ENCODE measurements at regions not wholly inside any gene's neighbourhood (a gene's known extent, or its start where the extent isn't known, plus 50 kb on each side); places are given as distances from the start of the nearest gene placed in this dataset.

- in situ Hi-C loops (cut with HindIII; ENCODE audit: low sequenced_read_pairs): no loop called here
- no peak overlapping the region for H3K4me3 ChIP-seq (ENCODE audit: low read depth, low read length)
- TF ChIP-seq, protein P1, sequence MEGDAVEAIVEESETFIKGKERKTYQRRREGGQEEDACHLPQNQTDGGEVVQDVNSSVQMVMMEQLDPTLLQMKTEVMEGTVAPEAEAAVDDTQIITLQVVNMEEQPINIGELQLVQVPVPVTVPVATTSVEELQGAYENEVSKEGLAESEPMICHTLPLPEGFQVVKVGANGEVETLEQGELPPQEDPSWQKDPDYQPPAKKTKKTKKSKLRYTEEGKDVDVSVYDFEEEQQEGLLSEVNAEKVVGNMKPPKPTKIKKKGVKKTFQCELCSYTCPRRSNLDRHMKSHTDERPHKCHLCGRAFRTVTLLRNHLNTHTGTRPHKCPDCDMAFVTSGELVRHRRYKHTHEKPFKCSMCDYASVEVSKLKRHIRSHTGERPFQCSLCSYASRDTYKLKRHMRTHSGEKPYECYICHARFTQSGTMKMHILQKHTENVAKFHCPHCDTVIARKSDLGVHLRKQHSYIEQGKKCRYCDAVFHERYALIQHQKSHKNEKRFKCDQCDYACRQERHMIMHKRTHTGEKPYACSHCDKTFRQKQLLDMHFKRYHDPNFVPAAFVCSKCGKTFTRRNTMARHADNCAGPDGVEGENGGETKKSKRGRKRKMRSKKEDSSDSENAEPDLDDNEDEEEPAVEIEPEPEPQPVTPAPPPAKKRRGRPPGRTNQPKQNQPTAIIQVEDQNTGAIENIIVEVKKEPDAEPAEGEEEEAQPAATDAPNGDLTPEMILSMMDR (IDR thresholded peaks at IDR 0.05; ENCODE audit: low read depth, low read length, missing control alignments): no peak
- DNase-seq (ENCODE audit: low read depth): no peak
Observed at GRCh38 chr1:29695036-29695435, 458.7 kb downstream of the PTPRU start.

GRCh38 chr1:29691499-29691898 lies 455.2 kb downstream of the PTPRU start:
- TF ChIP-seq, protein P1 (IDR thresholded peaks at IDR 0.05; ENCODE audit: low read depth, low read length, missing control alignments): no peak
- no peak for DNase-seq (ENCODE audit: low read depth)
- H3K4me3 ChIP-seq (ENCODE audit: low read depth, low read length): no peak overlapping the region
- in situ Hi-C loops (cut with HindIII; ENCODE audit: low sequenced_read_pairs): no loop called here

GRCh38 chr1:29690156-29690555 lies 453.8 kb downstream of the PTPRU start:
- H3K4me3 ChIP-seq (ENCODE audit: low read depth, low read length): no peak overlapping the region
- no peak for DNase-seq (ENCODE audit: low read depth)
- TF ChIP-seq, protein P1 (IDR thresholded peaks at IDR 0.05; ENCODE audit: low read depth, low read length, missing control alignments): no peak
- in situ Hi-C loops (cut with HindIII; ENCODE audit: low sequenced_read_pairs): no loop called here

- no peak for DNase-seq (ENCODE audit: low read depth)
- in situ Hi-C loops (cut with HindIII; ENCODE audit: low sequenced_read_pairs): no loop called here
- H3K4me3 ChIP-seq (ENCODE audit: low read depth, low read length): no peak overlapping the region
- TF ChIP-seq, protein P1 (IDR thresholded peaks at IDR 0.05; ENCODE audit: low read depth, low read length, missing control alignments): no peak
Observed at GRCh38 chr1:29689372-29690030, 453.2 kb downstream of the PTPRU start.

GRCh38 chr1:29688471-29689365 lies 452.4 kb downstream of the PTPRU start:
- no peak for DNase-seq (ENCODE audit: low read depth)
- in situ Hi-C loops (cut with HindIII; ENCODE audit: low sequenced_read_pairs): no loop called here
- TF ChIP-seq, protein P1 (IDR thresholded peaks at IDR 0.05; ENCODE audit: low read depth, low read length, missing control alignments): no peak
- no peak overlapping the region for H3K4me3 ChIP-seq (ENCODE audit: low read depth, low read length)

GRCh38 chr1:29687601-29688244 lies 451.4 kb downstream of the PTPRU start:
- H3K4me3 ChIP-seq (ENCODE audit: low read depth, low read length): no peak overlapping the region
- DNase-seq (ENCODE audit: low read depth): no peak
- in situ Hi-C loops (cut with HindIII; ENCODE audit: low sequenced_read_pairs): no loop called here
- TF ChIP-seq, protein P1 (IDR thresholded peaks at IDR 0.05; ENCODE audit: low read depth, low read length, missing control alignments): no peak
